Stimulated activated CD4-positive, alpha-beta T cell treated with anti-CD3 and anti-CD28 coated beads, Interleukin-1b, Interleukin-23, amount 100 ng/mL, for 48 hours (primary cell): ENCODE measurements at regions not wholly inside any gene's neighbourhood (a gene's known extent, or its start where the extent isn't known, plus 50 kb on each side); places are given as distances from the start of the nearest gene placed in this dataset.
"Not testable (repeated sequence)": the region's sequence is repeated elsewhere in the genome, so short reads cannot be mapped to it uniquely, and the experiment has no call there.

Experiments used
- DNase-seq: peaks from one replicate; pipeline ENCODE4 v3.0.0-alpha.2; 2020

- no peak for DNase-seq
Observed at GRCh38 chr13:94811753-94812152, 99.4 kb upstream of the SOX21 start.

GRCh38 chr13:94800423-94800822 is 88.1 kb upstream of the SOX21 start:
- DNase-seq = no peak

- DNase-seq = no peak
Observed at GRCh38 chr13:94799299-94799698, 87.0 kb upstream of the SOX21 start.

GRCh38 chr13:94798738-94799137 is 86.4 kb upstream of the SOX21 start:
- DNase-seq = no peak

GRCh38 chr13:94795292-94795691 is 82.9 kb upstream of the SOX21 start:
- DNase-seq = no peak

GRCh38 chr13:94786246-94786645 is 73.9 kb upstream of the SOX21 start:
- not testable (repeated sequence) for DNase-seq

GRCh38 chr13:94784066-94784465 is 71.7 kb upstream of the SOX21 start:
- DNase-seq = no peak

GRCh38 chr13:94783489-94783888 is 71.1 kb upstream of the SOX21 start:
- no peak for DNase-seq

GRCh38 chr13:94780421-94780820 is 68.1 kb upstream of the SOX21 start:
- no peak for DNase-seq

GRCh38 chr13:94778986-94779385 is 66.6 kb upstream of the SOX21 start:
- no peak for DNase-seq

- DNase-seq = no peak
Observed at GRCh38 chr13:94778585-94778984, 66.2 kb upstream of the SOX21 start.

GRCh38 chr13:94776956-94777355 is 64.6 kb upstream of the SOX21 start:
- DNase-seq = no peak

GRCh38 chr13:94776300-94776699 is 64.0 kb upstream of the SOX21 start:
- no peak for DNase-seq

GRCh38 chr13:94765814-94766213 is 53.5 kb upstream of the SOX21 start:
- DNase-seq = no peak

GRCh38 chr13:94764576-94765321 is 52.4 kb upstream of the SOX21 start:
- DNase-seq = peak; percentile 6
